ENCODE measurements at regions not wholly inside any gene's neighbourhood (a gene's known extent, or its start where the extent isn't known, plus 50 kb on each side); places are given as distances from the start of the nearest gene placed in this dataset.

DNA sequence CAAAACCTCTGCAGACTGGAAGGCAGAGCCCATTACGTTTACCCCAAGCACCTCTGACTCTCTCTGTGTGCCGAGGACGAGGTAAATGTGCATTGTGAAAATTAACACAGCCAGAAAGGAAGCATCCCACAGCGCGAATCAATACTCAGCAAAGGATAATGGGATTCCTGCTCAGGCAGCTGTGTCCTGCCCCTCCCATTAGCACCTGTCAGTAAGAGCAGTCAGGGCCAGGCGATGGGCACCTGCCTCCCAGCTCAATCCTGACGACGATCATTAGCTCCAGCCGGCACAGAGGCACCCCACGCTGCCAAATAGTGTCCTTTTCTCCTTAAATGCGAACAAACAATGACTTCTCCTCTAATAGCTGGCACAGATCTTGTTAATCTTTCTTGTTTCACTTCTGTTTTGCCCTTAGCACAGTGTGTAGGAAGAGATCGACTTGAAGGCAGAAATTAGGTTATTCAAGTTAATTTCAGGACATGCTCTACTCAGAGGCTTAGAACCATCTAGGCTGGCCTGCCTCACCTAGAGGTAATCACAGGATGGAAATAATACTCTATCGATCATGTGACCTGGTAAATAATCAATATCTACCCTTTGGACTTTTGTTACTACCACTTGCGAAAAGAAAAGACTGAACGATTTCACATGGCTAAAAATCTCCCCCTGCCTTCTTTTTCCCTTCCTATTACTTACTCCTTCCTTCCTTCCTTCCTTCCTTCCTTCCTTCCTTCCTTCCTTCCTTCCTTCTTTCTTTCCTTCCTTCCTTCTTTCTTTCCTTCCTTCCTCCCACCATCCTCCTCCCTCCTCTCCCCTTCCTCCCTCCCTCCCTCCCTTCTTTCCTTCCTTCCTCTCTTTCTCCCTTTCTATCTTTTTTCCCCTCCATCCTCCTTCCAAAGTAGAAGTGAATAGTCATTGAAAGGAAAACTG lies 487.9 kb upstream of the ID2 start:
- in situ Hi-C loops (cut with MboI; ENCODE audit: low sequenced_read_pairs) = no loop called here

DNA sequence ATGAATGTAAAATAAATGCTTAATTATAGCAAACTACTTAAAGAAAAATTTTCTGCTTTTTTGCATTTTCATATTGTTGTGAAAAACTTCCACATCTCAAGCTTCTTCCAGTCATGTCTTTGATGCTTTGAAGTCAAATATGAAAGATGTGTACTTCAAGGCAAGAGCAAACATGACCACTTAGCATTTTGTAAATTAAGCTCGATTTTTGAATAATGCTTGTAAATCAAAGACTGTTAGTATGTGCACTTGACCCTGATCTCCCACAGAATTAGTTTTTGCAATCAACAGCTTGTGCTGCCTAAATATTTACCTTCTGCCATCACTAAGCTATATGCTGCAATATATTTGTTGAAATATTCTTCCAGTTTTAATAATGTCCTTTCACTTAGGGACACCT lies 486.1 kb upstream of the ID2 start:
- in situ Hi-C loops (cut with MboI; ENCODE audit: low sequenced_read_pairs) = no loop called here

DNA sequence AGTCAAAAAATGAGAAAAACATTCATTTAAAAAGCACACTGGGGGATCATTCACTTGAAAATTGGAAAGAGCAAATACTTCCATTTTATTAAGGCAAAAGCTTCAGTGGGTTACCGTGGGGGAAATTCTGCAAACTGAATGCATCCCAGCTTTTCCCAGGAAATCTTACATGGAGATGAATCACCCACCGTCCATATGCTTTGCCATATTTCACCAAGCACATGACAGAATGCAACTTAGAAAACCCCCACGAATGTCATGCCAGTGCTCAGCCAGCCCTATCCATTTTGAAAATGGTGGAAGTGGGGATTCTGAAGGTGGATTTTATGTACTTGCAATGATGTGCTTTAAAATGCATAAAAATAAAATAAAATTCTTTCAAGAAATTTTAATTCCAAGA lies 485.5 kb upstream of the ID2 start:
- in situ Hi-C loops (cut with MboI; ENCODE audit: low sequenced_read_pairs) = no loop called here

DNA sequence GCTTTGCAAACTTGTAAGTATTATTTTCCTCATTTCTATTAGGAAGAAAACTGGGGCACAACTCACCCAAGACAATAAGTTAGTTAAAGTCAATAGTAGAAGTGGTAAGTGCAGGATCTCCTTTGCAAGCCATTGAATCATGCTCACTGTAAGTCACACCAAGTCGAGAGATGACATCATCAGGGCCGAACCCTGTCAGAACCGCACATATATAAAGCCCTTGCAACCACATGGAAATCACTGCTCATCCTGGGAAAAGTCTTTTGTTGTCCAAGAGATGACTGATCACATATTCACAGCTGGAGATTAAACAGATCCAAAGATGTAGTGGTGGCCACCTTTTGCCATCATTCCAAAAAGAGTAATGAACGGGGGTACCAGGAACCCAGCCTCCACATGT lies 484.8 kb upstream of the ID2 start:
- in situ Hi-C loops (cut with MboI; ENCODE audit: low sequenced_read_pairs) = no loop called here

DNA sequence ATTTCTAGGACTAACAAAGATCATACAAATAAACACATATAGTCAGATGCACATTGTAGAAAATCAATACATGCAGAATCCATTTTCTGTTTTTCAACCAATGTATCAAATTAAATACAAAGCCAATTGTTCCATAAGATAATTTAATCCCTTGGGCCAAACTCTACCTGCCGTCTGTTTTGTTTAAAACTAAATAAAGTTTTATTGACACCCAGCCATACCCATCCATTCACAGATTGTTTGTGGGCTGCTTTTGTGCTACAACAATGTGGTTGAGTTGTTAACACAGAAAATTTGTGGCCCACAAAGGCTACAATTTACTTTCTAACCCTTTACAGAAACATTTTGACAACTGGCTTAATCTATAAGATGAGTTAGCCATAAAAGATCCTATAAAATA lies 484.0 kb upstream of the ID2 start:
- in situ Hi-C loops (cut with MboI; ENCODE audit: low sequenced_read_pairs) = no loop called here

DNA sequence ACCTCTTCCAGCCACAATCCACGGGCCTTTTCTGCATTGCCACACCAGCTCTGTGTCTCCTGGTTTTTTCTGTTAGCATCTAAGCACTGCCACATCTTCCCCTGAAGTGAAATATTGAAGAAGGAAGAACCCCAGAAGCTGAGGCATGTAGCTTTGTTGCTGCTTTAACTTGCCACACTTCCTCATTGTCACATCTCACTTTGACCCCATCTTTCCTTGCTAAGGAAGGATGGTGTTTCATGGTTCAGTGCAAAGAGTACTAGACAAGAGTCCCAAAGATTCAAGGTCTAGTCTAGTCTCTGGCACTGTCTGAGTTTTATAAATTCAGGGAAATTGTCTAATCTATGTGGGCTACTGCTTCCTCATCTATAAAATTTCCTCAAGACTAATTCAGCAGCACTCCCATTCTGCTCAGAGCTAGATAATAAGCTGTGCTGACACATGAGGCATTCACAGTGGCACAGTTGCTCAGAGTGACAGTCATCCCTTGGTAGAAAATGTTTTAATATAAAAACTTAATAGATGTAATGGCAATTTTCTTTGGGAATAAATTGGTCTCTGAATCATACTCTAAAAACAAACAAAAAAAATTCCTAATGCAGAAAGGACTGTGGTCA lies 483.0 kb upstream of the ID2 start:
- in situ Hi-C loops (cut with MboI; ENCODE audit: low sequenced_read_pairs) = no loop called here

DNA sequence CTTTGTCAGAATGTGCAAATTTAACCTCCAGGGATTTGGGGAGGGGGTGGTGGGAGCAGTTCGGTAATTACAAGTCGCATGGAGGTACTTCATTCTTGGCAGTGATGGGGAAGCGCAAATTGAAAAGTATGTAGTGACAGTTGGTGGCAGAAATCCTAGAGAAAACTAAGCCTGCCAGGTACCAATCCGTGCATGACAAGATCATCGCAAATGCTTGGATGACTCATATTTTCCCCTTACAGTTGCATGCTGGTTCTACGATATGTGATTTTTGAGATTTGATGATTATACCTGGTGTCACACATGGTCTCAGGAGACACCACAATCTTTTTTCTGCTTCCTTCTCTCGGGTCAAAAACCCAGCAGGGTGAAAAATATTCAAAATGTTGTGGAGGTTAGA lies 479.7 kb upstream of the ID2 start:
- in situ Hi-C loops (cut with MboI; ENCODE audit: low sequenced_read_pairs) = no loop called here

DNA sequence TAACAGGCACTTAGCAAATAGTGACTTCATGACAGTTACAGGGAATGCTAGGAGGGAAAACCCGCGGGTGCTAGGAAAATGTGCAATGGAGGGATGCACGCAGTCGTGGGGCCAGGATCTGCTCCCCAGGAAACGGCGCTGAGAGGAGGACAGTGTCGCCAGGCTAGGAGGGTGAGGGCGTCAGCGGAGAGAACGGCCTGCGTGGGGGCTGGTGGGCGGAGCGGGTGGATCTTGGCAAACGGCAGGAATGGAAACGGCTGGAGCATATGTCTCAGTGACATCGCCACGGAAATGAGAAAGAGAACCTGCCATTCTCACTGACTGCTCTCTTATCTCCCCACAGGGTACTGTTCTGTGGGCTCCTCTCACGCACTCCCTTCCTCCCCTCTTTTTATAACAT lies 478.5 kb upstream of the ID2 start:
- in situ Hi-C loops (cut with MboI; ENCODE audit: low sequenced_read_pairs) = no loop called here

DNA sequence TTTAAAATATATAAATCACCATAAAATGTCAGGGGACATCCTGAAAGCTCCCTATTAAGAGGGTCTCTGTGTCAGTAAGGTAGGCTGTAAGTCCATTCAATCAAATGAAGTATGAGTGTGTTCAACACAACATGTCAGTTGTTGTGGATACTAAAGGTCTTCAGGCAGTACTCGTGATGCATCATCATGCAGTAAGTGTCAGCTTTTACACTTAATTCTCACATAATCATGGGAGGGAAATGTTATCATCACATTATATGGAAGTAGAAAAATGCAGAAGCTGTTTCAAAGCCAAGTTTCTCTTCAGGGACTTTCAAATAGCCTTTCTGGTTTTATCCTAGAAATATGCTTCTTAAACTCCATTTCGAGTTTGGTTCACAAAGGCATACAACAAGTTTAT lies 477.1 kb upstream of the ID2 start:
- in situ Hi-C loops (cut with MboI; ENCODE audit: low sequenced_read_pairs) = no loop called here

DNA sequence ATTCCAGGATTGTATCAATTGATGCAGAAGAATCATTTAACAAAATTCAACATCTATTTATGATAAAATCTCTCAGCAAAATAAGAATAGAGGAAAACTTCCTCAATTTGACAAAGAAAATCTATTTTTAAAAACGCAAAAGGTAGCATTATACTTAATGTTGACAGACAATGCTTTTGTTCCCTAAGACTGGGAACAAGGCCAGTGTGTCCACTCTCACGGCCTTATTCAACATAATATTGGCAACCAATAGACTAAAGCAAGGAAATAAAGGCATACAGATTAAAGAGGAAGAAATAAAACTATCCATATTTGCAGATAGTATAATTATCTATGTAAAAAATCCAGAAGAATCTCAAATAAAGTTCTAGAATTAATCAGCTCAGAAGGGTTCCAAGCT lies 472.4 kb upstream of the ID2 start:
- in situ Hi-C loops (cut with MboI; ENCODE audit: low sequenced_read_pairs) = no loop called here

DNA sequence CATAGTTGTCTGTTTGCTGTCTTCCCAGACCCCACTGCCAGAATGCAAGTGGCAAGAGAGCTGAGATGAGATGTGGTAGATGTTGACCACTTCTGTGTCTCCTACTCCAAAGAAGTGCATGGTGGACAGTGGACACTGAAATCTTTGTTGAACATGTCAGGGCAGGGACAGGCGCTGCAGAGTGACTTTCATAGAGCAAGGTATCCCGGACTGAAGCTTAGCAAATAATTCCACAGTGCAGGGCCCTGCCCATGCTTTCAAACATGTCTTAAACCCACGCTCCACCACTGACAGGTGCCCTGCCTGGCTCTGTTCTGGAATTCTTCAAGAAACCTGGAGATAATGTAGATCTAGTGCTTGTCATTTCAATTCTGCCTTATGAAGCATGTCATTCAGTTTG lies 470.5 kb upstream of the ID2 start:
- in situ Hi-C loops (cut with MboI; ENCODE audit: low sequenced_read_pairs) = no loop called here

DNA sequence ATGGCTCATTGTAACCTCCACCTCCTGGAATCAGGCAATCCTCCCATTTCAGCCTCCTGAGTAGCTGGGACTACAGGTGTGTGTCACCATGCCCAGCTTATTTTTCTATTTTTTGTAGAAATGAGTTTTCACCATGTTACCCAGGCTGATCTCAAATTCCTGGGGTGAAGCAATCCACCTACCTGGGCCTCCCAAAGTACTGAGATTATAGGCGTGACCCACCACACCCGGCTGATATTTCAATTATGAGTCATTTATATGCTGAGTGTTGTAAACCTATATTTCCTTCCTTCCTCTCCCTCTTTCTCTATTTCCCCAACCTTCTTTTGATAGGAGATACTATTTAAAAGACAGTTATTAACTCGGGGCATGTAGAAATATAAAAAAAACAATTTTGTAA lies 469.6 kb upstream of the ID2 start:
- in situ Hi-C loops (cut with MboI; ENCODE audit: low sequenced_read_pairs) = no loop called here

DNA sequence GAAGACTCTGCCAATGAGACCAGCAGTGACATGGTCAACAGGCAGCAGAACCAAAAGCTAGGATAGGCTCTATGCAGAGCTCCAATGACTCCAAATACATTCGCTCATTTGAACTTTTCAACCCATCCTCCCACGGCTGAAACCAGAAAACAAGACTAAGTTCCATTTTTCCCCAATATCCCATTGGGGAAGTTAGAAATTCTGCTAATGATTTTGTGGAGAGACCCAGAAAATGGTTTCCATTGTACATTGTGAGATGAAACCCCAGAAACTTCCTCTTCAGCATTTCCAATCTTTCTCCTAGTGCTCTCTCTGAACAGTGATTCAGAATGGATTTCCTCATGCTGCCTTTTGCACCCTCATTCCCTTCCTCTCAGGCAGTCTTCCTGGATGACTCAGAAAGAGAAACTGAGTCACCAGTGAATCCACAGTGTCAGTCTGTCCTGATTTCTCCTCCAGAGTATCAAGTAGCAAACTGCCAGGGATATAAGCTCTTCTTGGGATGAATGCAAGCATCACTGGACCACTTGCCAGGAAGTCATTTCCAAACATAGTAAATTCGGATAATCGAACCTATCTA lies 467.7 kb upstream of the ID2 start:
- in situ Hi-C loops (cut with MboI; ENCODE audit: low sequenced_read_pairs) = no loop called here

DNA sequence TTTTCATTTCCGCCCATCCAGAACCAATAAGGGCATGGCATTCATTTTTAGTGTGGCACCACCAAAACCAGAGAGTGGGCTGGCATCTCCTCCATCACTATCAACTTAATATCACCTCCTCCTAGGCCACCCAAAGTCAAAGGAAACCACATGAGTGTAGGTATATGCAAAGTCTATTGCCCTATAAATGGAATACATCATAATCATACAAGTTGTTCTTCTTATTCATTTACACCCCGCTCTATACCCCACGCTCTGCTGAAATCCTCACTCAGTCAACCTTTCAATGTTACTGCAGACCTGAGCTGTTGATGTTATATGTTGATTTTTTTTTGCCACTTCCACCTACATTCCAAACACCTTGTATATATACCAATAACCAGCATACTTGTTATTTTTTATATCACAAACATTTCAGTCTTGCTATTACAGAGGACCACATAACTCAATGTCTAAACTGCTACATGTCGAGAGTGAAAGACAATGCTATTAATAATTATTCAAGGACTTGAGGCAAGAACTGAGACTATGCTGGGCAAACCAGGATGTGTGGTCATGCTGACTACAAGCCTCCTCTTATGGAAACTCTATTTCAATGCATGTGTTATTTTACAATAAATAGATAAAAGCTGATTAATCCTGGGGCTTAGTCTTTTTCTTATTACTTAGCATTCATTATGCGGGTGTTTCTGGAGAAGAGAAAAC lies 466.5 kb upstream of the ID2 start:
- in situ Hi-C loops (cut with MboI; ENCODE audit: low sequenced_read_pairs) = no loop called here

DNA sequence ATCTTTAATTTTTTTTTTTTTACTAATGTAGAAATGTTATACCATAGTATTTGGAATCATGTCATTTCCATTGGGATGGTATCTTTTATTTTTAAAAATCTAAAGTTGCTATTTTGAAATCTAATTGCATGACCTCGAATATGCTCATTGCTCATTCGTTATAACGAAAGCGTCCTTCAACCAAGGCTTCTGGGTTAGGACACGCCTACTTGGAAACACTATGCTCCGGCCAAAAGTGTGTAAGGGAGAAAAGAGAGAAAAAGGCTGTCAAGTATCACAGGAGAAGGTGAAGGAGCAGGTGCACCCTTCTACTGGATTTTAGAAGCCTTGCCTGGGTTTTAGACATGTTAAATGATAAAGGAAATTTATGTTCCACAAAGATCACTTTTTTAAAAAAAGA lies 465.9 kb upstream of the ID2 start:
- in situ Hi-C loops (cut with MboI; ENCODE audit: low sequenced_read_pairs) = no loop called here

DNA sequence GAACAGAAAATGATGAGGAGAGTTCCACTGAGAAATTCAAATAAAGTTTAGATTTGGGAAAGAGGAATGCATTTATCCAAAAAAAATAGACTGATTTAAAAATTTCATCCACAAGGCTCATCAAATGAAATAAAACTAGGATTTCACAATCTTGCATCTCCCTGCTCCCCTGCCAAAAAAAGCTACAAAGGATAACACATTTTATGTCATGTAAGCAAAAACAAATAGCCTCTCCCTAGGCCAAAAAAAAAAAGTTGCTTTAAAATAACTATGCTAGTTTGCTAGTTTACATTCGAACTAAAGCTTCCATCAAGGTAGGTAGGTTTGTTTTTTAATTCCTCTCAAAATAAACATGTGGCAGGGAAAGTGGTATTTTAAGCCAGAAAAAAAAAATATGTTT lies 465.5 kb upstream of the ID2 start:
- in situ Hi-C loops (cut with MboI; ENCODE audit: low sequenced_read_pairs) = no loop called here

DNA sequence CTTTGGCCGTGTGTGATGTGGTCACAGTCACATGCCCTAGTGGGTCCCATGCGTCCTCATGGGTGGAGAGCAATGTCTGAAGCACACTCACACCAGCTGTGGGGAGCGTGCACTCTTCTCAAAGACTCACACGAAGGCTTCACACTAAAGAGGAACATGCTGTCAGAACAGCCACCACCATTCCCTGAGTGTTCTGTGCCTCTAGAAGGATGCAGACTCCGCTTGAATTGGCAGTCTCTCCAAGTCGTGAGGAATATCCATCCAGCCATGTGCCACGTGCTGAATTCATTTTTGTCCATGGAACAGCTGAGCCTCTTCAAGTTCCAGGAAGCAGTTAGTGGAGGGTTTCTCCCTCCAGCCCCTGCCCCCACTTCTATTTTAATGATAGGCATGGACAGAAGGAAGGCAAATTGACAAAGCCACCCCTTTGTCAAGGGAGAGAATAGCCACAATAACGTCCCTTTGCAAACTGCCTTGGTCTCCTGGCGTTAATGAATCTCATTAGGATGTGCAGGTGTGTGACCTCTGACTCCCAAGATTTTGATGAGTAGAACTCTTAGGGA lies 464.3 kb upstream of the ID2 start:
- in situ Hi-C loops (cut with MboI; ENCODE audit: low sequenced_read_pairs) = no loop called here

DNA sequence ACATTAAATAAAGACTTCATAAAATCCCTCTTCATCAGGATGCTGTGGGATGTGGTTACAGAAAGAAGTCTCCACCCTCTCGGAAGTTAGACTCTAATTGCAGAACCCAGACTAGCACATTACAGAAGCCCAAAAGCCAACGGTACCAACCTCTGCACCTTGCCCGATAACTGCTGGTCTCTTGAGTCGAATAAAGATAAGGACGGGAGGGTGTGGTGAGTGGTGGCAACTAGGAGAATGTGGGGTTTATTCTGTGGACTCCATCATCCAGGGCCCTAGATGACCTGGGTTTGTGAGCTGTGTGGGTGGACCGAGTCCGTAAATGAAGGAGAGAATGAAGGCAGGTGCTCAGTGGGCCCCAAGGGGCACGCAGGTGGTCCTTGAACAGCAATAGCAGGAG lies 462.8 kb upstream of the ID2 start:
- in situ Hi-C loops (cut with MboI; ENCODE audit: low sequenced_read_pairs) = no loop called here

DNA sequence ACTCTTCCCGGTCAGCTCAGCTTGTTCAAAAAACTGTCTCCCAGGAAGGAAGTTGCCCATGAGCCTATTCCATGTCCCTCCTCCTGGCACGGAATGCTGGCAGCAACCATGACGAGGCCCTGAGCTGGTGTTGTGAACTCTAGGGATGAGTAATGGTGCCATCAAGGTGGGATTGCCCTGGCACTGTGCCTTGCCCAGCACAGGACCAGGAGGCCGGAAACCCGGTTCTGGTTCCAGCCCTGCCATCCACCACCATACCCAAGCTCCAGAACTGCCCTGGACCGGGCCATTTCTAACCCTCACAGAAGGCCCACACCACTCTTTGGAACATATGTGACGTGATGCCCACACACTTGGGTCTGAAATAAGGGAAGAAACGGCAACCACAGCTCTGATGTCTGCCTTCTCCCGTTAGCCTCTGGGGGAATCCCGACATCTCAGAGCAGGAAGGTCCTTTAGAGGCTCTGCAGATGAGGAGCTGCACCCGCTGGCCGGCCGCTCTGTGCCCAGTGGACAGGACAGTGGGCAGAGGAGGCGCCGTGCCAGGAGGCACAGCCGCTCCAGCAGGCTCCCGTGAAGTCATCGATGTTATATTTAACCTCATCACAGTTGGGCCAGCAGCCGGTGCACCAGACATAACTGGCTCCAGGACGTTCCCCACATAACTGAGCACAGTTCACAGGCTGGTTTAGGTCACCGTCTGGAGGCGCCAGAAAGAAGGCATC lies 462.1 kb upstream of the ID2 start:
- in situ Hi-C loops (cut with MboI; ENCODE audit: low sequenced_read_pairs) = no loop called here

DNA sequence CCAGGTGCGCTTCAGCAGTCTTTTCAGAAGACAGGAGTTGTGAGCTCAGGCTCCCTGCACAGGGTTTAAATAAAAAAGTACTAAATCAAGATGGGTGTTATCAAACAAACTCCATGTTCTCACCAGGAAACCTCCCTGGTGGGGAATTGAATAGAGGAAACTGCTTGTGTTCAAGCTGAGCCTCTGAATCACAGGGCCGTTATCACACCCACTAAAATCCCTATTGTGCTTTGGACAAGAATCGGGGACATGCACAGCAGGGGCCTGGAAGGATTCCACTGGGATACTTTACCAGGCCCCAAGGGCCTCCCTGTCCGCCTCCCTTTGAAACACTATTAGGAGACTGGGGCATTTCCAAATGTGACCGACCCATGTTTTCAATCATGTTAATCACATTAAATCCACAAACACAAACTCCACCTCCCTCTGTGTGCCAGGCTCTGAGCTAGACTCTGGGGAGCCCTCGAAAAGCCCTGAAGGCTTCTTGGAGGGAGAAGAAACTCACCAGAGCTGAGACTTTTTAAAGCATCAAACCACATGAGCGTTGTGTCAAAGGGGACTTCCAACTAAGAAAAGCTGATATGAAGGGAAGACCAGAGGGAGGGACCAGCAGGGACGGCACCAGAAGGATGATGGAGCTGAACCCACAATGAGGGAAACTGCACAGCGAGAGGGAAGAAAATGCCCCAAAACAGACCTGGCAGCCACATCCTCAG lies 458.7 kb upstream of the ID2 start:
- in situ Hi-C loops (cut with MboI; ENCODE audit: low sequenced_read_pairs) = no loop called here

All from HL-60/S4 treated with phorbol 12-myristate 13-acetate at 8.2 ng/mL for 4 days and 3 days (cell line).